GM23338 (cell line): ENCODE measurements at regions not wholly inside any gene's neighbourhood (a gene's known extent, or its start where the extent isn't known, plus 50 kb on each side); places are given as distances from the start of the nearest gene placed in this dataset.

ENCODE experiments used
- ATAC-seq: fragments of 200-7000 bp; cut with Tn5 transposase; 3 replicates; pipeline ENCODE4 v1.9.1; 2020
- DNase-seq: peaks from one replicate; pipeline ENCODE4 v3.0.0-alpha.2; 2015; ENCODE audit warnings: low spot score
- H2AFZ ChIP-seq: fragments of 200-600 bp; sonication (generic); 2 replicates; pipeline ENCODE4 v1.8.0; 2016; ENCODE audit warnings: antibody characterized with exemption, mild to moderate bottlenecking, moderate library complexity
- H3F3A ChIP-seq: fragments of 200-600 bp; sonication (generic); replicated peaks from 2 replicates; pipeline ENCODE4 v1.8.0; 2017; ENCODE audit warnings: antibody characterized with exemption, mixed run types, low read depth
- H3K27ac ChIP-seq: fragments of 200-600 bp; sonication (generic); 2 replicates; pipeline ENCODE4 v1.6.1; 2016; ENCODE audit warnings: low read depth
- H3K27me3 ChIP-seq: fragments of 200-600 bp; sonication (generic); 2 replicates; pipeline ENCODE4 v1.8.0; 2016; ENCODE audit warnings: mild to moderate bottlenecking, mixed run types, moderate library complexity; ENCODE audit not compliant: insufficient read depth
- H3K36me3 ChIP-seq: fragments of 200-600 bp; sonication (generic); 2 replicates; pipeline ENCODE4 v1.8.0; 2016; ENCODE audit warnings: mild to moderate bottlenecking; ENCODE audit not compliant: insufficient read depth
- H3K4me1 ChIP-seq: fragments of 200-600 bp; sonication (generic); 2 replicates; pipeline ENCODE4 v1.8.0; 2016; ENCODE audit warnings: mild to moderate bottlenecking, moderate library complexity; ENCODE audit not compliant: insufficient read depth
- H3K4me2 ChIP-seq: fragments of 200-600 bp; sonication (generic); 2 replicates; pipeline ENCODE4 v1.7.1; 2017; ENCODE audit warnings: mixed run types
- H3K4me3 ChIP-seq: fragments of 200-600 bp; sonication (generic); 2 replicates; pipeline ENCODE4 v1.6.1; 2016; ENCODE audit warnings: mixed run types
- H3K79me2 ChIP-seq: fragments of 200-600 bp; sonication (generic); replicated peaks from 2 replicates; pipeline ENCODE4 v1.8.0; 2017; ENCODE audit warnings: mild to moderate bottlenecking; ENCODE audit not compliant: insufficient read depth
- H3K9me2 ChIP-seq: fragments of 200-600 bp; sonication (generic); 2 replicates; pipeline ENCODE4 v1.8.0; 2017; ENCODE audit not compliant: insufficient read depth
- H4K20me1 ChIP-seq: fragments of 200-600 bp; sonication (generic); replicated peaks from 2 replicates; pipeline ENCODE4 v1.8.0; 2017; ENCODE audit warnings: mild to moderate bottlenecking; ENCODE audit not compliant: insufficient read depth
- H3K27ac Mint-ChIP-seq: 2 replicates; pipeline ENCODE4 v1.8.0; 2020; ENCODE audit warnings: inconsistent platforms, mild to moderate bottlenecking, moderate library complexity, mixed read lengths
- H3K27me3 Mint-ChIP-seq: 3 replicates; pipeline ENCODE4 v1.8.0; 2022; ENCODE audit warnings: low read depth, mild to moderate bottlenecking, moderate library complexity, mixed read lengths, inconsistent platforms; ENCODE audit not compliant: insufficient read depth, poor library complexity
- H3K36me3 Mint-ChIP-seq: 3 replicates; pipeline ENCODE4 v1.8.0; 2021; ENCODE audit warnings: low read depth, mild to moderate bottlenecking, inconsistent platforms, moderate library complexity, mixed read lengths
- H3K4me1 Mint-ChIP-seq: 3 replicates; pipeline ENCODE4 v1.8.0; 2020; ENCODE audit warnings: mild to moderate bottlenecking, inconsistent platforms, mixed read lengths
- H3K4me3 Mint-ChIP-seq: 3 replicates; pipeline ENCODE4 v1.8.0; 2021; ENCODE audit warnings: moderate library complexity, mild to moderate bottlenecking, inconsistent platforms, mixed read lengths
- H3K9me3 Mint-ChIP-seq: 3 replicates; pipeline ENCODE4 v1.8.0; 2020; ENCODE audit warnings: moderate library complexity, mild to moderate bottlenecking, inconsistent platforms, mixed read lengths
- EZH2 ChIP-seq: fragments of 200-600 bp; sonication (generic); IDR thresholded peaks from one replicate; pipeline ENCODE4 v1.8.0; 2017; ENCODE audit warnings: antibody characterized with exemption, mild to moderate bottlenecking, low read depth; ENCODE audit not compliant: unreplicated experiment
- EZH2phosphoT487 ChIP-seq: fragments of 200-600 bp; sonication (generic); IDR thresholded peaks from one replicate; pipeline ENCODE4 v1.8.1; 2018; ENCODE audit warnings: antibody characterized with exemption; ENCODE audit not compliant: unreplicated experiment
- JUNB ChIP-seq: IDR thresholded peaks from one replicate; pipeline ENCODE4 v1.6.1; 2016; ENCODE audit warnings: antibody characterized with exemption; ENCODE audit not compliant: unreplicated experiment
- NANOG ChIP-seq: IDR thresholded peaks from 2 replicates; pipeline ENCODE4 v1.6.1; 2016; ENCODE audit warnings: antibody characterized with exemption, borderline replicate concordance
- POLR2AphosphoS5 ChIP-seq: IDR thresholded peaks from 2 replicates; pipeline ENCODE4 v1.6.1; 2016; ENCODE audit warnings: antibody characterized with exemption, low read depth
- STAT1 ChIP-seq: IDR thresholded peaks from one replicate; pipeline ENCODE4 v1.6.1; 2016; ENCODE audit warnings: antibody characterized with exemption; ENCODE audit not compliant: unreplicated experiment
- ZNF331 ChIP-seq: fragments of 250-450 bp; sonication (Bioruptor Pico); IDR thresholded peaks from 2 replicates; pipeline ENCODE4 v1.5.0; 2020; ENCODE audit warnings: low read depth, mild to moderate bottlenecking, moderate library complexity
- TF ChIP-seq, protein P1 (sequence below): fragments of 250-450 bp; sonication (Bioruptor Pico); IDR thresholded peaks from 2 replicates; pipeline ENCODE4 v1.5.0; 2020; ENCODE audit warnings: mild to moderate bottlenecking, moderate library complexity
- TF ChIP-seq, protein P2 (sequence below), 2 experiments: fragments of 200-600 bp in 1 of 2; sonication (generic) in 1 of 2; conservative IDR thresholded peaks; 2 replicates each; pipeline versions ENCODE4 v1.5.1 to v1.6.1; 2016 to 2017; ENCODE audit warnings: antibody characterized with exemption in 2 of 2, low read depth in 2 of 2, mild to moderate bottlenecking in 2 of 2, moderate library complexity in 1 of 2

DNA sequence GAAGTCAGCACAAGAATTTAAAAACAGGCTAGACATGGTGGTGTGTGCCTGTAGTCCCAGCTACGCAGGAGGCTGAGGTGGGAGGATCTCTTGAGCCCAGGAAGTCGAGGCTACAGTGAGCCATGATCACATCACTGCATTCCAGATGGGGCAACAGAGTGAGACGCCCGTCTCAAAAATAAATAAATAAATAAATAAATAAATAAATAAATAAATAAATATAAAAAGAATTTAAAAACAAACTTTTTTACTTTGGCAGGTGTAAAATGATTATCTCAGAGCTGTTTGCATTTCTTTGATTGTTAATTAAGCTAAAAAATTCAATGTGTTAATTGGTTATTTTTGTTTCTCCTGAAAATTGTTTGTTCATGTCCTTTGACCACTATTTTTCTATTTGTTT is 97.5 kb upstream of the RPS6KA3 start:
- Histone ChIP-seq H3K27me3 (no peaks in the 10 kb centered on the region), H3F3A (no peaks in the 10 kb centered on the region), H3K79me2 (no peaks in the 10 kb centered on the region), H3K4me2 (no peak overlapping the region), H3K4me1 (no peaks in the 10 kb centered on the region), H2AFZ (no peak overlapping the region), H3K27ac (no peak overlapping the region), H3K9me2 (no peaks in the 10 kb centered on the region), H3K4me3 (no peak overlapping the region), H4K20me1 (no peaks in the 10 kb centered on the region), H3K36me3 (no peaks in the 10 kb centered on the region)
- DNase-seq (no peak), ATAC-seq (no peak)
- Mint-ChIP-seq H3K4me1 (peaks cover 16% of the 10 kb centered on the region), H3K9me3 (no peaks in the 10 kb centered on the region; the same call in 2 of the 3 replicates), H3K27me3 (no peaks in the 10 kb centered on the region), H3K36me3 (no peaks in the 10 kb centered on the region), H3K4me3 (no peak overlapping the region), H3K27ac (no peak overlapping the region)
- TF ChIP-seq EZH2 (no peak), EZH2phosphoT487 (no peak), POLR2AphosphoS5 (no peak), JUNB (no peak), STAT1 (no peak)
- TF ChIP-seq, protein P1, sequence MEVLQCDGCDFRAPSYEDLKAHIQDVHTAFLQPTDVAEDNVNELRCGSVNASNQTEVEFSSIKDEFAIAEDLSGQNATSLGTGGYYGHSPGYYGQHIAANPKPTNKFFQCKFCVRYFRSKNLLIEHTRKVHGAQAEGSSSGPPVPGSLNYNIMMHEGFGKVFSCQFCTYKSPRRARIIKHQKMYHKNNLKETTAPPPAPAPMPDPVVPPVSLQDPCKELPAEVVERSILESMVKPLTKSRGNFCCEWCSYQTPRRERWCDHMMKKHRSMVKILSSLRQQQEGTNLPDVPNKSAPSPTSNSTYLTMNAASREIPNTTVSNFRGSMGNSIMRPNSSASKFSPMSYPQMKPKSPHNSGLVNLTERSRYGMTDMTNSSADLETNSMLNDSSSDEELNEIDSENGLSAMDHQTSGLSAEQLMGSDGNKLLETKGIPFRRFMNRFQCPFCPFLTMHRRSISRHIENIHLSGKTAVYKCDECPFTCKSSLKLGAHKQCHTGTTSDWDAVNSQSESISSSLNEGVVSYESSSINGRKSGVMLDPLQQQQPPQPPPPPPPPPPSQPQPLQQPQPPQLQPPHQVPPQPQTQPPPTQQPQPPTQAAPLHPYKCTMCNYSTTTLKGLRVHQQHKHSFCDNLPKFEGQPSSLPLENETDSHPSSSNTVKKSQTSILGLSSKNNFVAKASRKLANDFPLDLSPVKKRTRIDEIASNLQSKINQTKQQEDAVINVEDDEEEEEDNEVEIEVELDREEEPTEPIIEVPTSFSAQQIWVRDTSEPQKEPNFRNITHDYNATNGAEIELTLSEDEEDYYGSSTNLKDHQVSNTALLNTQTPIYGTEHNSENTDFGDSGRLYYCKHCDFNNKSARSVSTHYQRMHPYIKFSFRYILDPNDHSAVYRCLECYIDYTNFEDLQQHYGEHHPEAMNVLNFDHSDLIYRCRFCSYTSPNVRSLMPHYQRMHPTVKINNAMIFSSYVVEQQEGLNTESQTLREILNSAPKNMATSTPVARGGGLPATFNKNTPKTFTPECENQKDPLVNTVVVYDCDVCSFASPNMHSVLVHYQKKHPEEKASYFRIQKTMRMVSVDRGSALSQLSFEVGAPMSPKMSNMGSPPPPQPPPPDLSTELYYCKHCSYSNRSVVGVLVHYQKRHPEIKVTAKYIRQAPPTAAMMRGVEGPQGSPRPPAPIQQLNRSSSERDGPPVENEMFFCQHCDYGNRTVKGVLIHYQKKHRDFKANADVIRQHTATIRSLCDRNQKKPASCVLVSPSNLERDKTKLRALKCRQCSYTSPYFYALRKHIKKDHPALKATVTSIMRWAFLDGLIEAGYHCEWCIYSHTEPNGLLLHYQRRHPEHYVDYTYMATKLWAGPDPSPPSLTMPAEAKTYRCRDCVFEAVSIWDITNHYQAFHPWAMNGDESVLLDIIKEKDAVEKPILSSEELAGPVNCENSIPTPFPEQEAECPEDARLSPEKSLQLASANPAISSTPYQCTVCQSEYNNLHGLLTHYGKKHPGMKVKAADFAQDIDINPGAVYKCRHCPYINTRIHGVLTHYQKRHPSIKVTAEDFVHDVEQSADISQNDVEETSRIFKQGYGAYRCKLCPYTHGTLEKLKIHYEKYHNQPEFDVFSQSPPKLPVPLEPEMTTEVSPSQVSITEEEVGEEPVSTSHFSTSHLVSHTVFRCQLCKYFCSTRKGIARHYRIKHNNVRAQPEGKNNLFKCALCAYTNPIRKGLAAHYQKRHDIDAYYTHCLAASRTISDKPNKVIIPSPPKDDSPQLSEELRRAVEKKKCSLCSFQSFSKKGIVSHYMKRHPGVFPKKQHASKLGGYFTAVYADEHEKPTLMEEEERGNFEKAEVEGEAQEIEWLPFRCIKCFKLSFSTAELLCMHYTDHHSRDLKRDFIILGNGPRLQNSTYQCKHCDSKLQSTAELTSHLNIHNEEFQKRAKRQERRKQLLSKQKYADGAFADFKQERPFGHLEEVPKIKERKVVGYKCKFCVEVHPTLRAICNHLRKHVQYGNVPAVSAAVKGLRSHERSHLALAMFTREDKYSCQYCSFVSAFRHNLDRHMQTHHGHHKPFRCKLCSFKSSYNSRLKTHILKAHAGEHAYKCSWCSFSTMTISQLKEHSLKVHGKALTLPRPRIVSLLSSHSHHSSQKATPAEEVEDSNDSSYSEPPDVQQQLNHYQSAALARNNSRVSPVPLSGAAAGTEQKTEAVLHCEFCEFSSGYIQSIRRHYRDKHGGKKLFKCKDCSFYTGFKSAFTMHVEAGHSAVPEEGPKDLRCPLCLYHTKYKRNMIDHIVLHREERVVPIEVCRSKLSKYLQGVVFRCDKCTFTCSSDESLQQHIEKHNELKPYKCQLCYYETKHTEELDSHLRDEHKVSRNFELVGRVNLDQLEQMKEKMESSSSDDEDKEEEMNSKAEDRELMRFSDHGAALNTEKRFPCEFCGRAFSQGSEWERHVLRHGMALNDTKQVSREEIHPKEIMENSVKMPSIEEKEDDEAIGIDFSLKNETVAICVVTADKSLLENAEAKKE (CRISPR knock-in tag), result no peak

DNA sequence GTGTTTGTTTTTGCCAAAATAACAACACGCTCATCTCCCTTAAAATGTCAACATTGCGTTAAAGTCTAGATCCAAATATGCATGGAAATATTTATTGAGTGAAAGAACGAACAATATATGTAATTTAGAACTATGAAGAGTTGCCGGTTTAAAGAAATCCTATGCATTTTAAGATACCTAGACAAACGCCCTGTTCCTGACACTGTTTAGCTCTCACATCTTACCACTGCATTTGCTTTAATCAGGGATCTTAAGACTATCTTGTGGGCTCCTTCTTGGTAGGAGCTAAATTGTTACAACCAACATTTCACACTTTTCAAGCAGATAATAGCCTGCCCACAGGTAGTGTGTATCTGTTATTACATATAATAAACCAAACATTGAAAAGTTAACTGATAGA is 96.6 kb upstream of the RPS6KA3 start:
- H3F3A ChIP-seq, result no peaks in the 10 kb centered on the region
- Mint-ChIP-seq H3K36me3 (no peaks in the 10 kb centered on the region), H3K27me3 (peaks cover 4% of the 10 kb centered on the region), H3K4me1 (peaks cover 16% of the 10 kb centered on the region), H3K9me3 (no peaks in the 10 kb centered on the region; the same call in 2 of the 3 replicates), H3K4me3 (no peak overlapping the region), H3K27ac (no peak overlapping the region)
- ATAC-seq (no peak), DNase-seq (no peak)
- H3K9me2 ChIP-seq, result no peaks in the 10 kb centered on the region
- H3K36me3 ChIP-seq, result no peaks in the 10 kb centered on the region
- H3K27ac ChIP-seq, result no peak overlapping the region
- no peaks in the 10 kb centered on the region for H3K79me2 ChIP-seq
- H3K27me3 ChIP-seq, result no peaks in the 10 kb centered on the region
- no peaks in the 10 kb centered on the region for H4K20me1 ChIP-seq
- no peaks in the 10 kb centered on the region for H3K4me1 ChIP-seq
- H3K4me2 ChIP-seq, result no peak overlapping the region
- H3K4me3 ChIP-seq, result no peak overlapping the region
- H2AFZ ChIP-seq, result no peak overlapping the region
- TF ChIP-seq ZNF331 (CRISPR knock-in tag) (no peak), NANOG (no peak)
- TF ChIP-seq, protein P2, sequence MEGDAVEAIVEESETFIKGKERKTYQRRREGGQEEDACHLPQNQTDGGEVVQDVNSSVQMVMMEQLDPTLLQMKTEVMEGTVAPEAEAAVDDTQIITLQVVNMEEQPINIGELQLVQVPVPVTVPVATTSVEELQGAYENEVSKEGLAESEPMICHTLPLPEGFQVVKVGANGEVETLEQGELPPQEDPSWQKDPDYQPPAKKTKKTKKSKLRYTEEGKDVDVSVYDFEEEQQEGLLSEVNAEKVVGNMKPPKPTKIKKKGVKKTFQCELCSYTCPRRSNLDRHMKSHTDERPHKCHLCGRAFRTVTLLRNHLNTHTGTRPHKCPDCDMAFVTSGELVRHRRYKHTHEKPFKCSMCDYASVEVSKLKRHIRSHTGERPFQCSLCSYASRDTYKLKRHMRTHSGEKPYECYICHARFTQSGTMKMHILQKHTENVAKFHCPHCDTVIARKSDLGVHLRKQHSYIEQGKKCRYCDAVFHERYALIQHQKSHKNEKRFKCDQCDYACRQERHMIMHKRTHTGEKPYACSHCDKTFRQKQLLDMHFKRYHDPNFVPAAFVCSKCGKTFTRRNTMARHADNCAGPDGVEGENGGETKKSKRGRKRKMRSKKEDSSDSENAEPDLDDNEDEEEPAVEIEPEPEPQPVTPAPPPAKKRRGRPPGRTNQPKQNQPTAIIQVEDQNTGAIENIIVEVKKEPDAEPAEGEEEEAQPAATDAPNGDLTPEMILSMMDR (conservative IDR thresholded peaks at IDR 0.05; ENCODE audit: low read depth in 2 of 2), result no peak
